ENCODE measurements at regions not wholly inside any gene's neighbourhood (a gene's known extent, or its start where the extent isn't known, plus 50 kb on each side); places are given as distances from the start of the nearest gene placed in this dataset.

GRCh38 chr18:38941711-38942561 is 1376.3 kb upstream of the CELF4 start:
- Histone ChIP-seq H3K36me3 (ENCODE audit: insufficient read depth, low read length) (no peaks in the 10 kb centered on the region), H3K9me3 (ENCODE audit: control insufficient read depth in 1 of 2, low read length in 2 of 2) (no peaks in the 10 kb centered on the region), H3K4me1 (ENCODE audit: insufficient read depth, low read length) (peaks cover 22% of the 10 kb centered on the region), H3K27me3 (ENCODE audit: insufficient read depth, low read length) (no peaks in the 10 kb centered on the region), H3K27ac (ENCODE audit: low read depth, low read length) (peak overlapping the region; percentile 62), H3K4me3 (ENCODE audit: low read length in 2 of 2) (peak overlapping the region; percentile 14 to 50)
- no peak for DNase-seq
- Mint-ChIP-seq H3K36me3 (peaks cover 0 to 4% of the 10 kb centered on the region in 2 donors), H3K27me3 (peaks cover 3 to 4% of the 10 kb centered on the region in 2 donors), H3K4me1 (peaks cover 18 to 25% (median 20%) of the 10 kb centered on the region in 4 donors), H3K27ac (peak overlapping the region; percentile 91 to 100 (median 98)), H3K4me3 (peak overlapping the region; percentile 79 to 92 (median 90)), H3K9me3 (peaks cover 0 to 13% (median 5%) of the 10 kb centered on the region in 8 donors)
- intact Hi-C loops (cut with micrococcal nuclease) = loop anchor here (2.0 kb wide), 1 partner anchor 365 kb away; no protein-coding TSS in a partner anchor
- ChIA-PET POLR2A (ENCODE audit: partially characterized antibody) (no interaction called here), CTCF (ENCODE audit: partially characterized antibody) (no interaction called here)

GRCh38 chr18:38940863-38941531 is 1375.4 kb upstream of the CELF4 start:
- peak overlapping the region; percentile 31 to 50 for H3K4me3 ChIP-seq (ENCODE audit: low read length in 2 of 2)
- Mint-ChIP-seq H3K4me1 (peaks cover 18 to 25% (median 20%) of the 10 kb centered on the region in 4 donors), H3K4me3 (peak overlapping the region; percentile 79 to 92 (median 90)), H3K9me3 (peaks cover 0 to 13% (median 5%) of the 10 kb centered on the region in 8 donors), H3K27ac (peak overlapping the region; percentile 91 to 100 (median 98)), H3K36me3 (peaks cover 0 to 4% of the 10 kb centered on the region in 2 donors), H3K27me3 (peaks cover 0 to under 1% of the 10 kb centered on the region in 2 donors)
- H3K9me3 ChIP-seq (ENCODE audit: control insufficient read depth in 1 of 2, low read length in 2 of 2) = no peaks in the 10 kb centered on the region
- DNase-seq = peak; percentile 67 to 92 (median 79)
- POLR2A ChIA-PET (ENCODE audit: partially characterized antibody) = no interaction called here
- no peaks in the 10 kb centered on the region for H3K27me3 ChIP-seq (ENCODE audit: insufficient read depth, low read length)
- CTCF ChIA-PET (ENCODE audit: partially characterized antibody) = no interaction called here
- H3K36me3 ChIP-seq (ENCODE audit: insufficient read depth, low read length) = no peaks in the 10 kb centered on the region
- H3K4me1 ChIP-seq (ENCODE audit: insufficient read depth, low read length) = peaks cover 22% of the 10 kb centered on the region
- intact Hi-C loops (cut with micrococcal nuclease) = loop anchor here (2.0 kb wide), 1 partner anchor 364 kb away; no protein-coding TSS in a partner anchor
- H3K27ac ChIP-seq (ENCODE audit: low read depth, low read length) = peak overlapping the region; percentile 62

- Histone ChIP-seq H3K4me1 (ENCODE audit: insufficient read depth, low read length) (peaks cover 22% of the 10 kb centered on the region), H3K27ac (ENCODE audit: low read depth, low read length) (peak overlapping the region; percentile 62), H3K9me3 (ENCODE audit: control insufficient read depth in 1 of 2, low read length in 2 of 2) (no peaks in the 10 kb centered on the region), H3K27me3 (ENCODE audit: insufficient read depth, low read length) (no peaks in the 10 kb centered on the region), H3K36me3 (ENCODE audit: insufficient read depth, low read length) (no peaks in the 10 kb centered on the region), H3K4me3 (ENCODE audit: low read length in 2 of 2) (peak overlapping the region in 1 of 2 donors; percentile 50)
- H3K9me3 Mint-ChIP-seq = peaks cover 0 to 13% (median 5%) of the 10 kb centered on the region in 8 donors
- H3K36me3 Mint-ChIP-seq = peaks cover 0 to 4% of the 10 kb centered on the region in 2 donors
- H3K27ac Mint-ChIP-seq = peak overlapping the region; percentile 91 to 100 (median 98)
- DNase-seq = peak in 1 of 5 donors; percentile 2
- H3K4me1 Mint-ChIP-seq = peaks cover 18 to 25% (median 20%) of the 10 kb centered on the region in 4 donors
- no peaks in the 10 kb centered on the region for H3K27me3 Mint-ChIP-seq
- ChIA-PET POLR2A (ENCODE audit: partially characterized antibody) (no interaction called here), CTCF (ENCODE audit: partially characterized antibody) (no interaction called here)
- H3K4me3 Mint-ChIP-seq = peak overlapping the region; percentile 79 to 92 (median 90)
- intact Hi-C loops (cut with micrococcal nuclease) = loop anchor here (2.0 kb wide), 1 partner anchor 364 kb away; no protein-coding TSS in a partner anchor
These were observed 1374.9 kb upstream of the CELF4 start for GRCh38 chr18:38940475-38940862.

GRCh38 chr18:38933910-38934510 is 1368.4 kb upstream of the CELF4 start:
- H3K4me3 ChIP-seq (ENCODE audit: low read length in 2 of 2) = no peak overlapping the region
- no peaks in the 10 kb centered on the region for H3K27me3 ChIP-seq (ENCODE audit: insufficient read depth, low read length)
- Mint-ChIP-seq H3K27me3 (peaks cover 0 to 2% of the 10 kb centered on the region in 2 donors), H3K4me3 (no peak overlapping the region), H3K27ac (no peak overlapping the region), H3K36me3 (no peaks in the 10 kb centered on the region), H3K9me3 (peaks cover 0 to 2% (median 0%) of the 10 kb centered on the region in 8 donors), H3K4me1 (peaks cover 0 to 2% (median 0%) of the 10 kb centered on the region in 4 donors)
- no peak overlapping the region for H3K27ac ChIP-seq (ENCODE audit: low read depth, low read length)
- ChIA-PET POLR2A (ENCODE audit: partially characterized antibody) (no interaction called here), CTCF (ENCODE audit: partially characterized antibody) (no interaction called here)
- intact Hi-C loops (cut with micrococcal nuclease) = no loop called here
- no peaks in the 10 kb centered on the region for H3K9me3 ChIP-seq (ENCODE audit: control insufficient read depth in 1 of 2, low read length in 2 of 2)
- no peak for DNase-seq
- H3K36me3 ChIP-seq (ENCODE audit: insufficient read depth, low read length) = no peaks in the 10 kb centered on the region
- H3K4me1 ChIP-seq (ENCODE audit: insufficient read depth, low read length) = no peaks in the 10 kb centered on the region

GRCh38 chr18:38933322-38933721 is 1367.7 kb upstream of the CELF4 start:
- peaks cover 1 to 2% of the 10 kb centered on the region in 2 donors for H3K27me3 Mint-ChIP-seq
- no peak overlapping the region for H3K4me3 Mint-ChIP-seq
- no peak overlapping the region for H3K4me3 ChIP-seq (ENCODE audit: low read length in 2 of 2)
- no peaks in the 10 kb centered on the region for H3K36me3 ChIP-seq (ENCODE audit: insufficient read depth, low read length)
- no peaks in the 10 kb centered on the region for H3K36me3 Mint-ChIP-seq
- no peak for DNase-seq
- no peaks in the 10 kb centered on the region for H3K9me3 ChIP-seq (ENCODE audit: control insufficient read depth in 1 of 2, low read length in 2 of 2)
- no peak overlapping the region for H3K27ac ChIP-seq (ENCODE audit: low read depth, low read length)
- intact Hi-C loops (cut with micrococcal nuclease) = no loop called here
- H3K27ac Mint-ChIP-seq = no peak overlapping the region
- no peaks in the 10 kb centered on the region for H3K4me1 ChIP-seq (ENCODE audit: insufficient read depth, low read length)
- peaks cover 0 to 2% (median 0%) of the 10 kb centered on the region in 4 donors for H3K4me1 Mint-ChIP-seq
- H3K27me3 ChIP-seq (ENCODE audit: insufficient read depth, low read length) = no peaks in the 10 kb centered on the region
- POLR2A ChIA-PET (ENCODE audit: partially characterized antibody) = no interaction called here
- H3K9me3 Mint-ChIP-seq = peaks cover 0 to 2% (median 0%) of the 10 kb centered on the region in 8 donors
- CTCF ChIA-PET (ENCODE audit: partially characterized antibody) = no interaction called here

GRCh38 chr18:38932752-38933151 is 1367.2 kb upstream of the CELF4 start:
- ChIA-PET CTCF (ENCODE audit: partially characterized antibody) (no interaction called here), POLR2A (ENCODE audit: partially characterized antibody) (no interaction called here)
- H3K9me3 Mint-ChIP-seq = peaks cover 0 to 2% (median 0%) of the 10 kb centered on the region in 8 donors
- H3K4me1 ChIP-seq (ENCODE audit: insufficient read depth, low read length) = no peaks in the 10 kb centered on the region
- H3K27ac Mint-ChIP-seq = peak overlapping the region in 1 of 7 donors; percentile 22
- H3K4me3 Mint-ChIP-seq = no peak overlapping the region
- peaks cover 1 to 2% of the 10 kb centered on the region in 2 donors for H3K27me3 Mint-ChIP-seq
- H3K36me3 Mint-ChIP-seq = no peaks in the 10 kb centered on the region
- no peak overlapping the region for H3K4me3 ChIP-seq (ENCODE audit: low read length in 2 of 2)
- no peaks in the 10 kb centered on the region for H3K36me3 ChIP-seq (ENCODE audit: insufficient read depth, low read length)
- H3K27ac ChIP-seq (ENCODE audit: low read depth, low read length) = no peak overlapping the region
- no peaks in the 10 kb centered on the region for H3K27me3 ChIP-seq (ENCODE audit: insufficient read depth, low read length)
- H3K9me3 ChIP-seq (ENCODE audit: control insufficient read depth in 1 of 2, low read length in 2 of 2) = no peaks in the 10 kb centered on the region
- intact Hi-C loops (cut with micrococcal nuclease) = no loop called here
- peaks cover 0 to 2% (median 0%) of the 10 kb centered on the region in 4 donors for H3K4me1 Mint-ChIP-seq
- DNase-seq = no peak

GRCh38 chr18:38931754-38932050 is 1366.1 kb upstream of the CELF4 start:
- intact Hi-C loops (cut with micrococcal nuclease) = no loop called here
- POLR2A ChIA-PET (ENCODE audit: partially characterized antibody) = no interaction called here
- H3K4me3 Mint-ChIP-seq = no peak overlapping the region

More at GRCh38 chr18:38931754-38932050, 1366.1 kb upstream of the CELF4 start:
- no peak overlapping the region for H3K27ac Mint-ChIP-seq
- Histone ChIP-seq H3K4me3 (ENCODE audit: low read length in 2 of 2) (no peak overlapping the region), H3K4me1 (ENCODE audit: insufficient read depth, low read length) (no peaks in the 10 kb centered on the region), H3K27me3 (ENCODE audit: insufficient read depth, low read length) (no peaks in the 10 kb centered on the region), H3K9me3 (ENCODE audit: control insufficient read depth in 1 of 2, low read length in 2 of 2) (no peaks in the 10 kb centered on the region), H3K27ac (ENCODE audit: low read depth, low read length) (no peak overlapping the region), H3K36me3 (ENCODE audit: insufficient read depth, low read length) (no peaks in the 10 kb centered on the region)
- H3K4me1 Mint-ChIP-seq = peaks cover 0 to 2% (median 0%) of the 10 kb centered on the region in 4 donors
- H3K9me3 Mint-ChIP-seq = peaks cover 0 to 2% (median 0%) of the 10 kb centered on the region in 8 donors
- CTCF ChIA-PET (ENCODE audit: partially characterized antibody) = no interaction called here
- peaks cover 1 to 2% of the 10 kb centered on the region in 2 donors for H3K27me3 Mint-ChIP-seq
- H3K36me3 Mint-ChIP-seq = no peaks in the 10 kb centered on the region
- no peak for DNase-seq

All from CD4-positive, alpha-beta memory T cell (primary cell).